ENCODE measurements at regions not wholly inside any gene's neighbourhood (a gene's known extent, or its start where the extent isn't known, plus 50 kb on each side); places are given as distances from the start of the nearest gene placed in this dataset.
A peak's percentile ranks its signal among the peaks of the same experiment; 100 is the strongest.

- TF ChIP-seq CTCF (conservative IDR thresholded peaks at IDR 0.05) = no peak
- no peak overlapping the region for H3K27ac ChIP-seq
Measured at GRCh38 chr7:35555934-35556333, 139.0 kb downstream of the HERPUD2 start.

GRCh38 chr7:35555386-35555785 lies 139.5 kb downstream of the HERPUD2 start:
- TF ChIP-seq CTCF (conservative IDR thresholded peaks at IDR 0.05) = no peak
- H3K27ac ChIP-seq = no peak overlapping the region

GRCh38 chr7:35553519-35553918 lies 141.4 kb downstream of the HERPUD2 start:
- peak overlapping the region; percentile 44; the same call in 1 of the 2 replicates for H3K27ac ChIP-seq

GRCh38 chr7:35552691-35553090 lies 142.2 kb downstream of the HERPUD2 start:
- H3K27ac ChIP-seq = peak overlapping the region; percentile 44; the same call in 1 of the 2 replicates
- TF ChIP-seq CTCF (conservative IDR thresholded peaks at IDR 0.05) = no peak

More at GRCh38 chr7:35553519-35553918, 141.4 kb downstream of the HERPUD2 start:
- TF ChIP-seq CTCF (conservative IDR thresholded peaks at IDR 0.05) = no peak

- no peak overlapping the region for H3K27ac ChIP-seq
- no peak for TF ChIP-seq CTCF (conservative IDR thresholded peaks at IDR 0.05)
Measured at GRCh38 chr7:35551321-35552081, 143.4 kb downstream of the HERPUD2 start.

- no peak for TF ChIP-seq CTCF (conservative IDR thresholded peaks at IDR 0.05)
- no peak overlapping the region for H3K27ac ChIP-seq
Measured at GRCh38 chr7:35550831-35551230, 144.1 kb downstream of the HERPUD2 start.

- no peak overlapping the region for H3K27ac ChIP-seq
- TF ChIP-seq CTCF (conservative IDR thresholded peaks at IDR 0.05) = no peak
Measured at GRCh38 chr7:35549781-35550180, 145.2 kb downstream of the HERPUD2 start.
